ENCODE measurements at regions not wholly inside any gene's neighbourhood (a gene's known extent, or its start where the extent isn't known, plus 50 kb on each side); places are given as distances from the start of the nearest gene placed in this dataset.

- H3K9me3 ChIP-seq (ENCODE audit: low read depth) = no peaks in the 10 kb centered on the region
- in situ Hi-C loops (cut with MboI) = no loop called here
- no peak overlapping the region for H3K4me2 ChIP-seq (ENCODE audit: unreplicated experiment)
Measured at GRCh38 chr2:198775737-198776136, 682.0 kb downstream of the SATB2 start.

GRCh38 chr2:198774576-198774975 lies 683.2 kb downstream of the SATB2 start:
- 56 to 57% methylated on average over 2 of the region's 2 CpGs for WGBS, 2 experiments (ENCODE audit: low coverage in 1 of 2, low lambda C conversion rate in 2 of 2, missing lambda C conversion rate in 2 of 2)
- no peaks in the 10 kb centered on the region for H3K79me2 ChIP-seq (ENCODE audit: insufficient read depth)
- H3K9me3 ChIP-seq (ENCODE audit: low read depth) = no peaks in the 10 kb centered on the region
- H3K4me1 ChIP-seq (ENCODE audit: insufficient read depth) = no peaks in the 10 kb centered on the region
- H3K9ac ChIP-seq = no peak overlapping the region
- H3K4me2 ChIP-seq (ENCODE audit: unreplicated experiment) = no peak overlapping the region
- no peaks in the 10 kb centered on the region for H3K27me3 ChIP-seq (replicated peaks; ENCODE audit: insufficient read depth)
- no peaks in the 10 kb centered on the region for H4K20me1 ChIP-seq (ENCODE audit: insufficient read depth)
- H2AFZ ChIP-seq = no peak overlapping the region
- H3K9me2 ChIP-seq (ENCODE audit: insufficient read depth) = no peaks in the 10 kb centered on the region
- H3F3A ChIP-seq (ENCODE audit: insufficient read depth) = no peaks in the 10 kb centered on the region
- DNase-seq = no peak
- no peaks in the 10 kb centered on the region for H3K36me3 ChIP-seq (ENCODE audit: low read depth)
- TF ChIP-seq EZH2 (IDR thresholded peaks at IDR 0.05; ENCODE audit: insufficient read depth, poor library complexity, severe bottlenecking) = no peak
- no peak for TF ChIP-seq EZH2phosphoT487 (IDR thresholded peaks at IDR 0.05; ENCODE audit: insufficient read depth, low read depth)
- no peak overlapping the region for H3K27ac ChIP-seq
- in situ Hi-C loops (cut with MboI) = no loop called here
- H3K4me3 ChIP-seq = no peak overlapping the region

More at GRCh38 chr2:198775737-198776136, 682.0 kb downstream of the SATB2 start:
- H3F3A ChIP-seq (ENCODE audit: insufficient read depth) = no peaks in the 10 kb centered on the region
- H3K9ac ChIP-seq = no peak overlapping the region
- no peak overlapping the region for H3K27ac ChIP-seq
- H2AFZ ChIP-seq = no peak overlapping the region
- H3K4me3 ChIP-seq = no peak overlapping the region
- H3K27me3 ChIP-seq (replicated peaks; ENCODE audit: insufficient read depth) = no peaks in the 10 kb centered on the region
- no peaks in the 10 kb centered on the region for H4K20me1 ChIP-seq (ENCODE audit: insufficient read depth)
- no peaks in the 10 kb centered on the region for H3K9me2 ChIP-seq (ENCODE audit: insufficient read depth)
- TF ChIP-seq EZH2 (IDR thresholded peaks at IDR 0.05; ENCODE audit: insufficient read depth, poor library complexity, severe bottlenecking) = no peak
- no peak for TF ChIP-seq EZH2phosphoT487 (IDR thresholded peaks at IDR 0.05; ENCODE audit: insufficient read depth, low read depth)
- H3K36me3 ChIP-seq (ENCODE audit: low read depth) = no peaks in the 10 kb centered on the region
- no peaks in the 10 kb centered on the region for H3K79me2 ChIP-seq (ENCODE audit: insufficient read depth)
- 47% methylated on average over 5 of the region's 5 CpGs for WGBS, 2 experiments (ENCODE audit: low coverage in 1 of 2, low lambda C conversion rate in 2 of 2, missing lambda C conversion rate in 2 of 2)
- no peaks in the 10 kb centered on the region for H3K4me1 ChIP-seq (ENCODE audit: insufficient read depth)
- no peak for DNase-seq

DNA sequence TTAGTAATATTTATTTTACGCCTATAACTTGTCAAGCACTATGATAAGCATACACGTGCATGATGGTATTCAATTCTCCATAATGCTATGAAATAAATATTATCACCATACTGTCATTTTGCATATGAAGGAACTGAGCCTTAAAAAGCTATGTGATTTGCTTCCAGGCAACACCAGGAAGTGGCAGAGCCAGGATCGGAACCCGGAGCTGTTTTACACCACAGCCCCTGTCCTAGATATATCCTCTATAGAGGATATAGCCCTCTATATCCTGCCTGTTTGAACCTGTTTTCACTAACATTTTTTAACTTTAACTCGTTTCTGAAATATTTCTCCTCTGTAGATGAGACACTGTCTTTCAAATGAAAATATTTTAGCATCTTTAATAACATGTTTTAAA lies 690.0 kb downstream of the SATB2 start:
- 0 out of 2 replicates have a peak, but pooled peaks cover 5% of the 10 kb centered on the region for H3K4me1 ChIP-seq (ENCODE audit: insufficient read depth)
- TF ChIP-seq EZH2 (IDR thresholded peaks at IDR 0.05; ENCODE audit: insufficient read depth, poor library complexity, severe bottlenecking) (no peak), EZH2phosphoT487 (IDR thresholded peaks at IDR 0.05; ENCODE audit: insufficient read depth, low read depth) (no peak)

DNA sequence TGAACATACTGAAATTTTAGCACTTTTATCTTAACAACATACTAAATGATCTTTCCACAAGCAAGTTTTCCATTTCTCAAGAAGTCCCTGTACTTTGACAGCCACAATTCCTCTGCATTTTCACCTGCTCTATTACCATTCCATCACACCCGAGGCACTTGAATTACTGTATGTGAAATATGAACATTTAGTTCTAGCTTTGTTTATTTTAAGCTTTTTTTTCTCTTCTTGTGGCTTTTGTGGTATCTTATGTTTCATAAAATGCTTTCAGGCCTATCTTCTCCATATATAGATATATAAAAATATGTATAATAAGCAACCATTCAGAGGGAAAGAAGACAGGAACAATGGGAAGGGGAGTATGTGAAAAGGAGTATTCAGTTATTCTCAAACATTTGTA lies 693.9 kb downstream of the SATB2 start:
- no peak for TF ChIP-seq EZH2phosphoT487 (IDR thresholded peaks at IDR 0.05; ENCODE audit: insufficient read depth, low read depth)
- TF ChIP-seq EZH2 (IDR thresholded peaks at IDR 0.05; ENCODE audit: insufficient read depth, poor library complexity, severe bottlenecking) = no peak
- no peak overlapping the region for H3K4me2 ChIP-seq (ENCODE audit: unreplicated experiment)
- 67 to 85% methylated on average over 1 of the region's 1 CpG for WGBS, 2 experiments (ENCODE audit: low coverage in 1 of 2, low lambda C conversion rate in 2 of 2, missing lambda C conversion rate in 2 of 2)
- H3F3A ChIP-seq (ENCODE audit: insufficient read depth) = no peaks in the 10 kb centered on the region; the same call in 1 of the 2 replicates
- H3K9ac ChIP-seq = no peak overlapping the region
- H3K9me3 ChIP-seq (ENCODE audit: low read depth) = no peaks in the 10 kb centered on the region
- H3K4me3 ChIP-seq = no peak overlapping the region
- no peaks in the 10 kb centered on the region for H4K20me1 ChIP-seq (ENCODE audit: insufficient read depth)
- no peak for DNase-seq
- H3K27ac ChIP-seq = no peak overlapping the region
- no peak overlapping the region for H2AFZ ChIP-seq
- H3K79me2 ChIP-seq (ENCODE audit: insufficient read depth) = no peaks in the 10 kb centered on the region
- no peaks in the 10 kb centered on the region for H3K27me3 ChIP-seq (replicated peaks; ENCODE audit: insufficient read depth)
- H3K9me2 ChIP-seq (ENCODE audit: insufficient read depth) = no peaks in the 10 kb centered on the region
- H3K4me1 ChIP-seq (ENCODE audit: insufficient read depth) = 0 out of 2 replicates have a peak, but pooled peaks cover 8% of the 10 kb centered on the region
- in situ Hi-C loops (cut with MboI) = no loop called here
- no peaks in the 10 kb centered on the region for H3K36me3 ChIP-seq (ENCODE audit: low read depth)

More for the DNA sequence above, 690.0 kb downstream of the SATB2 start:
- Histone ChIP-seq H3K9me2 (ENCODE audit: insufficient read depth) (no peaks in the 10 kb centered on the region), H3K9me3 (ENCODE audit: low read depth) (no peaks in the 10 kb centered on the region), H3F3A (ENCODE audit: insufficient read depth) (no peaks in the 10 kb centered on the region; the same call in 1 of the 2 replicates), H4K20me1 (ENCODE audit: insufficient read depth) (no peaks in the 10 kb centered on the region), H3K4me3 (no peak overlapping the region), H3K27me3 (replicated peaks; ENCODE audit: insufficient read depth) (no peaks in the 10 kb centered on the region), H3K36me3 (ENCODE audit: low read depth) (no peaks in the 10 kb centered on the region), H3K4me2 (ENCODE audit: unreplicated experiment) (no peak overlapping the region), H3K27ac (no peak overlapping the region), H2AFZ (no peak overlapping the region), H3K9ac (no peak overlapping the region), H3K79me2 (ENCODE audit: insufficient read depth) (no peaks in the 10 kb centered on the region)
- in situ Hi-C loops (cut with MboI) = no loop called here
- no peak for DNase-seq
- WGBS, 2 experiments (ENCODE audit: low coverage in 1 of 2, low lambda C conversion rate in 2 of 2, missing lambda C conversion rate in 2 of 2) = 56 to 59% methylated on average over 5 of the region's 5 CpGs

DNA sequence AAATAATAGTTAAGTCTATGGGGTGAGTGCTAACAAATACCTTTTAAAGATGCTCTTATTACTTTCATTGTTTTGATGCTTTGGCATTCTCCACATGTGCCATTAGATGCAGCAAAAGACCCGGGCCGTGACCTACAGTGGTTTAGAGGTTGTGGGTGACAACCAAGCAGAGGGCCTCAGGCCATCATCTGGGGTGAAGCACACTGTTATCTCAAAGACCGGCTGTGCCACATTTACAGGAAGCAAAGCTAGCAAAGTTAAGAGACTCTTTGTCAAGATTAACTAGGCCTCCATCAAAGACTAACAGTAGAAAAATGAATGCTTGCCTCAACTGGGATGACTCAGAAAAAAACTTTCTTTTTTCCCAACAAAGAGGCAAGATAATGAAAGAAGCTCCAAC lies 695.3 kb downstream of the SATB2 start:
- H3F3A ChIP-seq (ENCODE audit: insufficient read depth) = no peaks in the 10 kb centered on the region; the same call in 1 of the 2 replicates
- H3K4me1 ChIP-seq (ENCODE audit: insufficient read depth) = 0 out of 2 replicates have a peak, but pooled peaks cover 8% of the 10 kb centered on the region
- no peaks in the 10 kb centered on the region for H3K36me3 ChIP-seq (ENCODE audit: low read depth)
- H3K27me3 ChIP-seq (replicated peaks; ENCODE audit: insufficient read depth) = no peaks in the 10 kb centered on the region
- 68 to 73% methylated on average over 3 of the region's 3 CpGs for WGBS, 2 experiments (ENCODE audit: low coverage in 1 of 2, low lambda C conversion rate in 2 of 2, missing lambda C conversion rate in 2 of 2)
- H3K9ac ChIP-seq = no peak overlapping the region
- in situ Hi-C loops (cut with MboI) = no loop called here
- DNase-seq = peak; percentile 18
- no peak overlapping the region for H3K4me3 ChIP-seq
- H2AFZ ChIP-seq = peak overlapping the region; percentile 11; the same call in 1 of the 2 replicates
- H4K20me1 ChIP-seq (ENCODE audit: insufficient read depth) = no peaks in the 10 kb centered on the region
- no peaks in the 10 kb centered on the region for H3K9me2 ChIP-seq (ENCODE audit: insufficient read depth)
- H3K79me2 ChIP-seq (ENCODE audit: insufficient read depth) = no peaks in the 10 kb centered on the region
- H3K27ac ChIP-seq = no peak overlapping the region
- H3K4me2 ChIP-seq (ENCODE audit: unreplicated experiment) = no peak overlapping the region
- TF ChIP-seq EZH2phosphoT487 (IDR thresholded peaks at IDR 0.05; ENCODE audit: insufficient read depth, low read depth) (no peak), EZH2 (IDR thresholded peaks at IDR 0.05; ENCODE audit: insufficient read depth, poor library complexity, severe bottlenecking) (no peak)
- no peaks in the 10 kb centered on the region for H3K9me3 ChIP-seq (ENCODE audit: low read depth)
